ENCODE measurements at regions not wholly inside any gene's neighbourhood (a gene's known extent, or its start where the extent isn't known, plus 50 kb on each side); places are given as distances from the start of the nearest gene placed in this dataset.

DNA sequence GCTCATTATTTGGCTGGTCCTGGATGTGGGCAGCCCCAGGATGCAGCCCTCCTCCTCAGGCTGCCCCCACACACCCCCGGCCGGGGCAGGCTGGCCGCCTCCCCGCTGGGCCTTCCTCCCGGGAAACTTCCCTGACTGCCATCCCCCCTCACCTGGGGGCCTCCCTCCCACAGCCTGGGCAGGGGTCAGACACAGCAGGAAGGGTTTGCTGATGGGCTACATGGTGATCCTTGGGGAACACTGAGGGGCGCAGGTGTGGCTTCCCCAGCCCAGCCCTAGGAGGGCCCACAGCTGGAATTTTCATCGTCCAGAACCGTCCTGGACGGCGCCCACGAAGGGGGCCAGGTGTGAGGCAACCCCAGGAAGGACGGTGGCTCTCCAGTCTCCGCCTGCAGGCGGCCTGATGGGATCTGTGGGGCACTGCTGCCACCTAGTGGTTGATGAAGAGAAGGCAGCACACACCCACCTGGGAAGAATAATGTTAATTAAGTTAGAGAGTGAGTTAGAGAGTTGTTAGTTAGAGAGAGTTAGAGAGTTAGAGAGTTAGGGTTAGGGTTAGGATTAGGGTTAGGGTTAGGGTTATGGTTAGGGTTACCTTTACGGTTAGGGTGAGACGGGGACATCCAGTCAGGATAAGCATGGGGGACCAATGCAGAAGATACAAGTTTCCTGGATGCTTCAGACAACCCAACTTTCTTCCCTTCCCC, 75.9 kb upstream of the PRR5 start:
- TF ChIP-seq, protein P1, sequence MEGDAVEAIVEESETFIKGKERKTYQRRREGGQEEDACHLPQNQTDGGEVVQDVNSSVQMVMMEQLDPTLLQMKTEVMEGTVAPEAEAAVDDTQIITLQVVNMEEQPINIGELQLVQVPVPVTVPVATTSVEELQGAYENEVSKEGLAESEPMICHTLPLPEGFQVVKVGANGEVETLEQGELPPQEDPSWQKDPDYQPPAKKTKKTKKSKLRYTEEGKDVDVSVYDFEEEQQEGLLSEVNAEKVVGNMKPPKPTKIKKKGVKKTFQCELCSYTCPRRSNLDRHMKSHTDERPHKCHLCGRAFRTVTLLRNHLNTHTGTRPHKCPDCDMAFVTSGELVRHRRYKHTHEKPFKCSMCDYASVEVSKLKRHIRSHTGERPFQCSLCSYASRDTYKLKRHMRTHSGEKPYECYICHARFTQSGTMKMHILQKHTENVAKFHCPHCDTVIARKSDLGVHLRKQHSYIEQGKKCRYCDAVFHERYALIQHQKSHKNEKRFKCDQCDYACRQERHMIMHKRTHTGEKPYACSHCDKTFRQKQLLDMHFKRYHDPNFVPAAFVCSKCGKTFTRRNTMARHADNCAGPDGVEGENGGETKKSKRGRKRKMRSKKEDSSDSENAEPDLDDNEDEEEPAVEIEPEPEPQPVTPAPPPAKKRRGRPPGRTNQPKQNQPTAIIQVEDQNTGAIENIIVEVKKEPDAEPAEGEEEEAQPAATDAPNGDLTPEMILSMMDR (IDR thresholded peaks at IDR 0.05) = peak; percentile 97 to 100 (median 98)
- no peak for TF ChIP-seq POLR2A (IDR thresholded peaks at IDR 0.05)

Data from Peyer's patch (tissue), 4 donors.